K562 (cell line): ENCODE measurements at regions not wholly inside any gene's neighbourhood (a gene's known extent, or its start where the extent isn't known, plus 50 kb on each side); places are given as distances from the start of the nearest gene placed in this dataset.

ENCODE experiments used
- POU5F1 ChIP-seq: fragments of 150-350 bp; IDR thresholded peaks from 2 replicates; pipeline ENCODE4 v1.6.1; 2014; ENCODE audit warnings: borderline replicate concordance, low read length, low read depth, mild to moderate bottlenecking; ENCODE audit not compliant: partially characterized antibody
- TF ChIP-seq, protein P1 (sequence below), 2 experiments: fragments of 450-650 bp in 1 of 2; sonication (generic) in 1 of 2; formaldehyde crosslinking in 1 of 2; IDR thresholded peaks in 1 of 2; conservative IDR thresholded peaks in 1 of 2; 2 replicates each; pipeline versions ENCODE4 v1.6.1 to v1.8.1; 2016 to 2023; ENCODE audit warnings: mild to moderate bottlenecking in 2 of 2, moderate library complexity in 2 of 2, inconsistent platforms in 1 of 2, missing genetic modification reagents in 1 of 2
- TF ChIP-seq, protein P2 (sequence below): fragments of 450-650 bp; IDR thresholded peaks from 2 replicates; pipeline ENCODE4 v1.6.1; 2017; ENCODE audit warnings: antibody characterized with exemption, mild to moderate bottlenecking
- TF ChIP-seq, protein P3 (sequence below): fragments of 150-350 bp; conservative IDR thresholded peaks from 2 replicates; pipeline ENCODE4 v1.6.1; 2014; ENCODE audit warnings: low read length

DNA sequence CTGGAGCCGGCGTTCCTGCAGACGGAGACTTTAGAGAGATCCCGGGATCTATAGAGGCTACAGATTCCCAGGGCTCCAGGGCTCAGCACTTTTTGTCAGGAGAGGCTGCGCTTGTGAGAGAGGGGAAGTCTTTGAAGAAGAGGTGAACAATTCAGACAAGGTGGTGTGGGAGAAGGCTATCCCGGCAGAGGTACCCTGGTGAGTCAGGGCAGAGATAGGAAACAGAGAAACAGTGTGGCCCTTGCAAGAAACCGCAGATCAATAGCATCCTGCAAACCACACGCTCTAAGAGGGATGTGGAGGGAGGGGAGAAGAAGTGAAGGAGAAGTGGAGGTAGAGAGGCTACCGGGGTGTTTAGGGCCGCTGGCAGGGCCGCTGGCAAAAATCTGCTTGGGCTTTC, 160.5 kb upstream of the APCDD1 start (continued):
- TF ChIP-seq, protein P1, sequence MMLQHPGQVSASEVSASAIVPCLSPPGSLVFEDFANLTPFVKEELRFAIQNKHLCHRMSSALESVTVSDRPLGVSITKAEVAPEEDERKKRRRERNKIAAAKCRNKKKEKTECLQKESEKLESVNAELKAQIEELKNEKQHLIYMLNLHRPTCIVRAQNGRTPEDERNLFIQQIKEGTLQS (IDR thresholded peaks at IDR 0.05), result no peak
- TF ChIP-seq, protein P1 (CRISPR knock-in tag; conservative IDR thresholded peaks at IDR 0.05), result no peak
- TF ChIP-seq, protein P2, sequence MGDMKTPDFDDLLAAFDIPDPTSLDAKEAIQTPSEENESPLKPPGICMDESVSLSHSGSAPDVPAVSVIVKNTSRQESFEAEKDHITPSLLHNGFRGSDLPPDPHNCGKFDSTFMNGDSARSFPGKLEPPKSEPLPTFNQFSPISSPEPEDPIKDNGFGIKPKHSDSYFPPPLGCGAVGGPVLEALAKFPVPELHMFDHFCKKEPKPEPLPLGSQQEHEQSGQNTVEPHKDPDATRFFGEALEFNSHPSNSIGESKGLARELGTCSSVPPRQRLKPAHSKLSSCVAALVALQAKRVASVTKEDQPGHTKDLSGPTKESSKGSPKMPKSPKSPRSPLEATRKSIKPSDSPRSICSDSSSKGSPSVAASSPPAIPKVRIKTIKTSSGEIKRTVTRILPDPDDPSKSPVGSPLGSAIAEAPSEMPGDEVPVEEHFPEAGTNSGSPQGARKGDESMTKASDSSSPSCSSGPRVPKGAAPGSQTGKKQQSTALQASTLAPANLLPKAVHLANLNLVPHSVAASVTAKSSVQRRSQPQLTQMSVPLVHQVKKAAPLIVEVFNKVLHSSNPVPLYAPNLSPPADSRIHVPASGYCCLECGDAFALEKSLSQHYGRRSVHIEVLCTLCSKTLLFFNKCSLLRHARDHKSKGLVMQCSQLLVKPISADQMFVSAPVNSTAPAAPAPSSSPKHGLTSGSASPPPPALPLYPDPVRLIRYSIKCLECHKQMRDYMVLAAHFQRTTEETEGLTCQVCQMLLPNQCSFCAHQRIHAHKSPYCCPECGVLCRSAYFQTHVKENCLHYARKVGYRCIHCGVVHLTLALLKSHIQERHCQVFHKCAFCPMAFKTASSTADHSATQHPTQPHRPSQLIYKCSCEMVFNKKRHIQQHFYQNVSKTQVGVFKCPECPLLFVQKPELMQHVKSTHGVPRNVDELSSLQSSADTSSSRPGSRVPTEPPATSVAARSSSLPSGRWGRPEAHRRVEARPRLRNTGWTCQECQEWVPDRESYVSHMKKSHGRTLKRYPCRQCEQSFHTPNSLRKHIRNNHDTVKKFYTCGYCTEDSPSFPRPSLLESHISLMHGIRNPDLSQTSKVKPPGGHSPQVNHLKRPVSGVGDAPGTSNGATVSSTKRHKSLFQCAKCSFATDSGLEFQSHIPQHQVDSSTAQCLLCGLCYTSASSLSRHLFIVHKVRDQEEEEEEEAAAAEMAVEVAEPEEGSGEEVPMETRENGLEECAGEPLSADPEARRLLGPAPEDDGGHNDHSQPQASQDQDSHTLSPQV, result no peak
- no peak for TF ChIP-seq POU5F1
- TF ChIP-seq, protein P3, sequence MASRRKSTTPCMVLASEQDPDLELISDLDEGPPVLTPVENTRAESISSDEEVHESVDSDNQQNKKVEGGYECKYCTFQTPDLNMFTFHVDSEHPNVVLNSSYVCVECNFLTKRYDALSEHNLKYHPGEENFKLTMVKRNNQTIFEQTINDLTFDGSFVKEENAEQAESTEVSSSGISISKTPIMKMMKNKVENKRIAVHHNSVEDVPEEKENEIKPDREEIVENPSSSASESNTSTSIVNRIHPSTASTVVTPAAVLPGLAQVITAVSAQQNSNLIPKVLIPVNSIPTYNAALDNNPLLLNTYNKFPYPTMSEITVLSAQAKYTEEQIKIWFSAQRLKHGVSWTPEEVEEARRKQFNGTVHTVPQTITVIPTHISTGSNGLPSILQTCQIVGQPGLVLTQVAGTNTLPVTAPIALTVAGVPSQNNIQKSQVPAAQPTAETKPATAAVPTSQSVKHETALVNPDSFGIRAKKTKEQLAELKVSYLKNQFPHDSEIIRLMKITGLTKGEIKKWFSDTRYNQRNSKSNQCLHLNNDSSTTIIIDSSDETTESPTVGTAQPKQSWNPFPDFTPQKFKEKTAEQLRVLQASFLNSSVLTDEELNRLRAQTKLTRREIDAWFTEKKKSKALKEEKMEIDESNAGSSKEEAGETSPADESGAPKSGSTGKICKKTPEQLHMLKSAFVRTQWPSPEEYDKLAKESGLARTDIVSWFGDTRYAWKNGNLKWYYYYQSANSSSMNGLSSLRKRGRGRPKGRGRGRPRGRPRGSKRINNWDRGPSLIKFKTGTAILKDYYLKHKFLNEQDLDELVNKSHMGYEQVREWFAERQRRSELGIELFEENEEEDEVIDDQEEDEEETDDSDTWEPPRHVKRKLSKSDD, result no peak
